ENCODE measurements at regions not wholly inside any gene's neighbourhood (a gene's known extent, or its start where the extent isn't known, plus 50 kb on each side); places are given as distances from the start of the nearest gene placed in this dataset.

DNA sequence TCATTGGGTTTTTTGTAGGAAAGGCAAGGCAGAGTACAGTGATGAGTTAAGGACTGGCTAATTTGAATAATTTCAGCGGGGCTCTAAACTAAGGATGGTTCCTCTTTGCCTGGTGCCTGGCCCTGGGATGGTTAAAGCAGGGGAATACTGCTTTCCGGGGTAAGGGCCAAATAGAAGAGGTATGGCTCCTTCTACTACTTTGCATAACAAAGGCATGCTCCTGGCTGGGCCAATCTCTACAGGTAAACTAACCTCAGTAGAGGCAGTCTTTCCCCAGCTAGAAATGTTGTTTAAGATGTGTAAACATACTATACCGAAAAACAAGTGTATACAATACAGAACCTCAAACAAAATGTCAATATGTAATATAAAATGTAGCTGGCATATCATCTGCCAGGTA is 1239.0 kb downstream of the SLC16A7 start:
- H3K4me3 ChIP-seq (ENCODE audit: low read depth in 1 of 2, low read length in 2 of 2): no peak overlapping the region
- H3K27me3 ChIP-seq (ENCODE audit: low read depth, low read length): no peaks in the 10 kb centered on the region
- H3K36me3 ChIP-seq (ENCODE audit: control insufficient read depth in 1 of 2, insufficient read depth in 2 of 2, low read length in 2 of 2): no peaks in the 10 kb centered on the region
- H3K9me3 ChIP-seq (ENCODE audit: control insufficient read depth in 1 of 2, low read length in 2 of 2): peaks cover 0 to 4% of the 10 kb centered on the region in 2 donors
- no peak overlapping the region for H3K27ac ChIP-seq (ENCODE audit: low read length)
- H3K4me1 ChIP-seq (ENCODE audit: control insufficient read depth in 1 of 2, insufficient read depth in 2 of 2, low read length in 2 of 2): no peaks in the 10 kb centered on the region

- H3K4me1 ChIP-seq (ENCODE audit: control insufficient read depth in 1 of 2, insufficient read depth in 2 of 2, low read length in 2 of 2): no peaks in the 10 kb centered on the region
- no peak overlapping the region for H3K4me3 ChIP-seq (ENCODE audit: low read depth in 1 of 2, low read length in 2 of 2)
- peaks cover 0 to 4% of the 10 kb centered on the region in 2 donors for H3K9me3 ChIP-seq (ENCODE audit: control insufficient read depth in 1 of 2, low read length in 2 of 2)
- H3K36me3 ChIP-seq (ENCODE audit: control insufficient read depth in 1 of 2, insufficient read depth in 2 of 2, low read length in 2 of 2): no peaks in the 10 kb centered on the region
- H3K27ac ChIP-seq (ENCODE audit: low read length): no peak overlapping the region
- H3K27me3 ChIP-seq (ENCODE audit: low read depth, low read length): no peaks in the 10 kb centered on the region
Observed at GRCh38 chr12:60836651-60837050, 1240.8 kb downstream of the SLC16A7 start.

DNA sequence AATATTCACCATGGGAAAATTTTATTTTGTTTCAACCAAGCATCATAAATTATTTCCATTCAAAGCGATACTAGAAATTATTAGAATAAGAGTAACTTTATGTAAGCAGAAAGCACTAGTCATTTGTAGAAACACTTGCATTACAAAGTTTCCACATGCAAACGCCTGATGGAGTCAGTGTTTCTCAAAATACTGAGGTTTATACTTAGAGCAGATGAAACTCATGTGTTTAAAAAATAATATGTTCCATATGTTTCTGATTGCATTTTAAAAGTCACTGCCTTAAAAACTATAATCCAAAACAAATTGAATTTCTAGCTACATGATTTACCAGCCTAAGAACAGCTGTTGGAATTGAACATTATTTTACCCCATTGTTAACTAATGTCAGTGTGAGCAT is 1246.4 kb downstream of the SLC16A7 start:
- Histone ChIP-seq H3K9me3 (ENCODE audit: control insufficient read depth in 1 of 2, low read length in 2 of 2) (no peaks in the 10 kb centered on the region), H3K4me1 (ENCODE audit: control insufficient read depth in 1 of 2, insufficient read depth in 2 of 2, low read length in 2 of 2) (no peaks in the 10 kb centered on the region)

DNA sequence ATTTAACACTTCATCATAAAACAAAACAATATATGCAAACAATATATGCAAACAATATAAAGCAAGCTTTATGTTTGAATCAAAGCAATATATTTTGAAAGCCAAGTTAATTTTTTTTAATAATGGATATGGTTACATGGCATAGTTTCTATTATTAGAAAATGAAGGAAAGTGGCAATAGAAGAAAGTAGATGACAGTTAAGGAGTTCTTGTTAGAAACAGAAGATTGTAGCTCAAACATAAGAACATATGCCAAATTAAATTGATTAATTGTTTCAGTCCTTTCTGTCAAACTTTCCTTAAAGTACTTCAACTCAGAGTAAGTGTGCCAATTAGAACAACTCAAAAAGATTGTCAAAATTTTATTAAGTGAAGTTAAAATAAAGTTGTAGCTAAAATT is 1248.3 kb downstream of the SLC16A7 start:
- Histone ChIP-seq H3K4me1 (ENCODE audit: control insufficient read depth in 1 of 2, insufficient read depth in 2 of 2, low read length in 2 of 2) (no peaks in the 10 kb centered on the region), H3K36me3 (ENCODE audit: control insufficient read depth in 1 of 2, insufficient read depth in 2 of 2, low read length in 2 of 2) (no peaks in the 10 kb centered on the region), H3K27me3 (ENCODE audit: low read depth, low read length) (no peaks in the 10 kb centered on the region), H3K27ac (ENCODE audit: low read length) (no peak overlapping the region), H3K9me3 (ENCODE audit: control insufficient read depth in 1 of 2, low read length in 2 of 2) (no peaks in the 10 kb centered on the region), H3K4me3 (ENCODE audit: low read depth in 1 of 2, low read length in 2 of 2) (no peak overlapping the region)

More for the DNA sequence above, 1246.4 kb downstream of the SLC16A7 start:
- Histone ChIP-seq H3K36me3 (ENCODE audit: control insufficient read depth in 1 of 2, insufficient read depth in 2 of 2, low read length in 2 of 2) (no peaks in the 10 kb centered on the region), H3K27me3 (ENCODE audit: low read depth, low read length) (no peaks in the 10 kb centered on the region), H3K27ac (ENCODE audit: low read length) (no peak overlapping the region), H3K4me3 (ENCODE audit: low read depth in 1 of 2, low read length in 2 of 2) (no peak overlapping the region)

- Histone ChIP-seq H3K36me3 (ENCODE audit: control insufficient read depth in 1 of 2, insufficient read depth in 2 of 2, low read length in 2 of 2) (no peaks in the 10 kb centered on the region), H3K4me3 (ENCODE audit: low read depth in 1 of 2, low read length in 2 of 2) (no peak overlapping the region), H3K27ac (ENCODE audit: low read length) (no peak overlapping the region), H3K27me3 (ENCODE audit: low read depth, low read length) (no peaks in the 10 kb centered on the region), H3K4me1 (ENCODE audit: control insufficient read depth in 1 of 2, insufficient read depth in 2 of 2, low read length in 2 of 2) (no peaks in the 10 kb centered on the region), H3K9me3 (ENCODE audit: control insufficient read depth in 1 of 2, low read length in 2 of 2) (no peaks in the 10 kb centered on the region)
Observed at GRCh38 chr12:60844875-60845274, 1249.0 kb downstream of the SLC16A7 start.

- H3K27me3 ChIP-seq (ENCODE audit: low read depth, low read length): no peaks in the 10 kb centered on the region
- no peaks in the 10 kb centered on the region for H3K36me3 ChIP-seq (ENCODE audit: control insufficient read depth in 1 of 2, insufficient read depth in 2 of 2, low read length in 2 of 2)
- no peaks in the 10 kb centered on the region for H3K9me3 ChIP-seq (ENCODE audit: control insufficient read depth in 1 of 2, low read length in 2 of 2)
- no peak overlapping the region for H3K4me3 ChIP-seq (ENCODE audit: low read depth in 1 of 2, low read length in 2 of 2)
- H3K27ac ChIP-seq (ENCODE audit: low read length): no peak overlapping the region
- no peaks in the 10 kb centered on the region for H3K4me1 ChIP-seq (ENCODE audit: control insufficient read depth in 1 of 2, insufficient read depth in 2 of 2, low read length in 2 of 2)
Observed at GRCh38 chr12:60845696-60846095, 1249.9 kb downstream of the SLC16A7 start.

DNA sequence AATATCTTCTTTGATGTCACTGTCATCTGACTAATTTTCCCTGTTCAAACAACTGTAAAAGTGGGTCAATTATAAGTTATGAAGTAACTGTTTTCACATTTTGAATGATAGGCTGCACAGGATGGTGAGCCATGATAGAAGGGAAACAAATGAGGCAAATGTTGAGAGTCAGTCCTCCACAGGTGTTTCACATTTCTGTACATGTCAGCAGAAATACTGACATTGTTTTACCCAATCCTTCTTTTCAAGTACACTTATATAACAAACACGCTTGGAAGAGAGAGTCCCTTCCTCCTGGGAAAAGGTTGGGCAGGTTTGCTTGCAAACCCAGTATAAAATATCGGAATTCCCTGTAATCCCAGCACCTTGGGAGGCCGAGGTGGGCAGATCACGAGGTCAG is 1251.5 kb downstream of the SLC16A7 start:
- Histone ChIP-seq H3K4me1 (ENCODE audit: control insufficient read depth in 1 of 2, insufficient read depth in 2 of 2, low read length in 2 of 2) (no peaks in the 10 kb centered on the region), H3K27ac (ENCODE audit: low read length) (no peak overlapping the region), H3K4me3 (ENCODE audit: low read depth in 1 of 2, low read length in 2 of 2) (no peak overlapping the region), H3K27me3 (ENCODE audit: low read depth, low read length) (no peaks in the 10 kb centered on the region), H3K36me3 (ENCODE audit: control insufficient read depth in 1 of 2, insufficient read depth in 2 of 2, low read length in 2 of 2) (no peaks in the 10 kb centered on the region), H3K9me3 (ENCODE audit: control insufficient read depth in 1 of 2, low read length in 2 of 2) (no peaks in the 10 kb centered on the region)

DNA sequence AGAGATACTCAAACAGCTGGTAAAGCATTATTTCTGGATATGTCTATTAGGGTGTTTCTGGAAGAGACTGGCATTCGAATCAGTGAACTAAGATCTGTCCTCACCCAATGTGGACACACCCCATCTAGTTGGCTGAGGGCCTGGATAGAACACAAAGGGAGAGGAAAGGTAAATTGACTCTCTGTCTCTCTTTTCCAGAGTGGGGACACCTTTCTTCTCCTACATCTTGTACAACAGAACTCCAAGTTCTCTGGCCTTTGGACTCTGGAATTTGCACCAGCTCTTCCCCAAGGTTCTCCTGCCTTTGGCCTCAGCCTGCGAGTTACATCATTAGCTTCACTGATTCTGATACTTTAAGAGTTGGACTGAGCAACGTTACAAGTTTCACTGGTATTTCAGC is 1253.9 kb downstream of the SLC16A7 start:
- Histone ChIP-seq H3K27ac (ENCODE audit: low read length) (no peak overlapping the region), H3K9me3 (ENCODE audit: control insufficient read depth in 1 of 2, low read length in 2 of 2) (no peaks in the 10 kb centered on the region), H3K27me3 (ENCODE audit: low read depth, low read length) (no peaks in the 10 kb centered on the region), H3K36me3 (ENCODE audit: control insufficient read depth in 1 of 2, insufficient read depth in 2 of 2, low read length in 2 of 2) (no peaks in the 10 kb centered on the region), H3K4me3 (ENCODE audit: low read depth in 1 of 2, low read length in 2 of 2) (no peak overlapping the region), H3K4me1 (ENCODE audit: control insufficient read depth in 1 of 2, insufficient read depth in 2 of 2, low read length in 2 of 2) (no peaks in the 10 kb centered on the region)

- H3K4me1 ChIP-seq (ENCODE audit: control insufficient read depth in 1 of 2, insufficient read depth in 2 of 2, low read length in 2 of 2): no peaks in the 10 kb centered on the region
- H3K27ac ChIP-seq (ENCODE audit: low read length): no peak overlapping the region
- H3K27me3 ChIP-seq (ENCODE audit: low read depth, low read length): no peaks in the 10 kb centered on the region
- H3K36me3 ChIP-seq (ENCODE audit: control insufficient read depth in 1 of 2, insufficient read depth in 2 of 2, low read length in 2 of 2): no peaks in the 10 kb centered on the region
- no peaks in the 10 kb centered on the region for H3K9me3 ChIP-seq (ENCODE audit: control insufficient read depth in 1 of 2, low read length in 2 of 2)
- H3K4me3 ChIP-seq (ENCODE audit: low read depth in 1 of 2, low read length in 2 of 2): no peak overlapping the region
Observed at GRCh38 chr12:60853407-60853806, 1257.6 kb downstream of the SLC16A7 start.

DNA sequence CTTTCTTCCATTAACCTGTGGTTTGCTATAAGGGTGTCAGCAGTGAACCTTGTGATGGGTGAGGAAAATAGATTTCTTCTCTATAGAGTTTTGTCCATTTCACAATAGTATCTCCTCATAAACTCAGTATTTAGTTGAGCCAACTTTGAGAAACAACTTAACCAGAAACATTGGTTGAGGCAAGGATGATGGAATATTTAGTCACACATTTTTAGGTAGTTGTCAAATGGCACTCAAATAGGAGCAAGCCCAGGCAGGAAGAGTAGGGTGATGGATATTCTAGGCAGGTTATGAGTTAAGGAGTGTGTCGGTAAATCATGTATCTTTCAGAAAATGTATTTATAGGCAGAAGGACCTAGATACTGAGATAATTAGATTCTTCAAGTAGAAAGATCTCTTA is 1267.6 kb downstream of the SLC16A7 start:
- H3K9me3 ChIP-seq (ENCODE audit: control insufficient read depth in 1 of 2, low read length in 2 of 2): no peaks in the 10 kb centered on the region
- no peaks in the 10 kb centered on the region for H3K27me3 ChIP-seq (ENCODE audit: low read depth, low read length)
- no peak overlapping the region for H3K4me3 ChIP-seq (ENCODE audit: low read depth in 1 of 2, low read length in 2 of 2)
- no peaks in the 10 kb centered on the region for H3K36me3 ChIP-seq (ENCODE audit: control insufficient read depth in 1 of 2, insufficient read depth in 2 of 2, low read length in 2 of 2)
- no peak overlapping the region for H3K27ac ChIP-seq (ENCODE audit: low read length)
- no peaks in the 10 kb centered on the region for H3K4me1 ChIP-seq (ENCODE audit: control insufficient read depth in 1 of 2, insufficient read depth in 2 of 2, low read length in 2 of 2)

GRCh38 chr12:60872219-60872618 is 1276.4 kb downstream of the SLC16A7 start:
- no peaks in the 10 kb centered on the region for H3K27me3 ChIP-seq (ENCODE audit: low read depth, low read length)
- no peak overlapping the region for H3K27ac ChIP-seq (ENCODE audit: low read length)
- no peaks in the 10 kb centered on the region for H3K36me3 ChIP-seq (ENCODE audit: control insufficient read depth in 1 of 2, insufficient read depth in 2 of 2, low read length in 2 of 2)
- H3K9me3 ChIP-seq (ENCODE audit: control insufficient read depth in 1 of 2, low read length in 2 of 2): no peaks in the 10 kb centered on the region
- no peaks in the 10 kb centered on the region for H3K4me1 ChIP-seq (ENCODE audit: control insufficient read depth in 1 of 2, insufficient read depth in 2 of 2, low read length in 2 of 2)
- no peak overlapping the region for H3K4me3 ChIP-seq (ENCODE audit: low read depth in 1 of 2, low read length in 2 of 2)

DNA sequence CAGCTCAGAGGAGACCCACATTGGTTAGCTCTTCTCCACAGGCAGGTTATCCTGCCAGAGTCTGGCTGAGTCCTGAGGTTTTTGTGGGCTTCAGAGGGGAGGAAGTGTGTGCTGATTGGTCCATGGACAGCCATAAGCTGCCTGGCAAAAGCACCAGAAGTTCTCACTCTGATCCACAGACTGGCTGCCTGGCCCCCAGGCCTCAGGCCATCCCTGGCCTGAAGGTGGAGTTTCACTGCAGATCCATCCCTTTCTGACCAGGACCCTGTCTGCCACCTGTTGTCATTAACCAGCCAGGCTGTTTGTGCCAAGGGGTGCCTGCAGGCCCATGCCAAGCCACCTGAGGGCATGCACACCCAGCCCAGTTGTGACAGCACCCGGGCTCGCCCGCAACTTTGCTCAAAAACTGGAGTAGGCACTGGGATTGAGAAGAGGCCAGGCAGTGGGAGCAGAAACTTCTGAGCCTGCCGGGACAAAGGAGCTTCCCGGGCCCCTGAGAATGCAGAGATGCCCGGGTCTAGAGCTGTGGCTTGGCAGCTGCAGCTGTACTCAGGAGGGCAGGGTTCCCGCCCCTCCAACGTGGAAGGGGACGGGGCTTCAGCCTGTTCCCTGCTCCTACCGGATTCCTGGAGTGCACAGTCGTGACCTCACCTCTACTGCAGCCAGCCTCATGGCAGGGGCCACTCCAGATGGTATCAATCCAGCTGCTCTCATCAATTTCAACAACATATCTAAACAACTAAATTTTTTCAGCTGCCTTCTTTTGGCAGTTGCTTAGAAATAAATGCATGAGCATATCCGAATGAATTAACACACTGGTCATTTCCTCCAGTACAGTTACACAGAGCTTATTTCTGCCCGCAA is 1277.3 kb downstream of the SLC16A7 start:
- Histone ChIP-seq H3K9me3 (ENCODE audit: control insufficient read depth in 1 of 2, low read length in 2 of 2) (no peaks in the 10 kb centered on the region), H3K27me3 (ENCODE audit: low read depth, low read length) (no peaks in the 10 kb centered on the region), H3K4me1 (ENCODE audit: control insufficient read depth in 1 of 2, insufficient read depth in 2 of 2, low read length in 2 of 2) (no peaks in the 10 kb centered on the region), H3K4me3 (ENCODE audit: low read depth in 1 of 2, low read length in 2 of 2) (no peak overlapping the region), H3K36me3 (ENCODE audit: control insufficient read depth in 1 of 2, insufficient read depth in 2 of 2, low read length in 2 of 2) (no peaks in the 10 kb centered on the region), H3K27ac (ENCODE audit: low read length) (no peak overlapping the region)
